DOHH2 (cell line): ENCODE measurements at regions not wholly inside any gene's neighbourhood (a gene's known extent, or its start where the extent isn't known, plus 50 kb on each side); places are given as distances from the start of the nearest gene placed in this dataset.

Experiments used
- H3F3A ChIP-seq: fragments of 200-600 bp; sonication (generic), shearing (Covaris generic); 2 replicates; pipeline ENCODE4 v1.6.0; 2016; ENCODE audit warnings: antibody characterized with exemption, mild to moderate bottlenecking; ENCODE audit not compliant: control insufficient read depth, insufficient read depth
- H3K27ac ChIP-seq: fragments of 200-600 bp; sonication (generic); 2 replicates; pipeline ENCODE4 v1.5.1; 2014; ENCODE audit warnings: low read depth, mild to moderate bottlenecking, low read length, moderate library complexity
- H3K27me3 ChIP-seq: fragments of 200-600 bp; sonication (generic); 2 replicates; pipeline ENCODE4 v1.6.1; 2014; ENCODE audit warnings: mild to moderate bottlenecking, low read length, mixed read lengths; ENCODE audit not compliant: control insufficient read depth
- H3K36me3 ChIP-seq: fragments of 200-600 bp; sonication (generic); 2 replicates; pipeline ENCODE4 v1.6.1; 2014; ENCODE audit warnings: mild to moderate bottlenecking, low read length, moderate library complexity, mixed read lengths; ENCODE audit not compliant: control insufficient read depth
- H3K4me1 ChIP-seq: fragments of 200-600 bp; sonication (generic); 2 replicates; pipeline ENCODE4 v1.6.1; 2014; ENCODE audit warnings: mild to moderate bottlenecking, low read length, mixed read lengths; ENCODE audit not compliant: control insufficient read depth
- H3K4me2 ChIP-seq: fragments of 200-600 bp; sonication (generic); 2 replicates; pipeline ENCODE4 v1.6.0; 2014; ENCODE audit warnings: mild to moderate bottlenecking, low read length, moderate library complexity
- H3K4me3 ChIP-seq: fragments of 200-600 bp; sonication (generic); 2 replicates; pipeline ENCODE4 v1.5.1; 2014; ENCODE audit warnings: mild to moderate bottlenecking, low read length, mixed read lengths
- H3K79me2 ChIP-seq: fragments of 200-600 bp; sonication (generic); 2 replicates; pipeline ENCODE4 v1.6.1; 2014; ENCODE audit warnings: mild to moderate bottlenecking, low read length, mixed read lengths; ENCODE audit not compliant: control insufficient read depth
- H3K9me2 ChIP-seq: fragments of 200-600 bp; sonication (generic); replicated peaks from 2 replicates; pipeline ENCODE4 v1.6.1; 2014; ENCODE audit warnings: mild to moderate bottlenecking, low read length, mixed read lengths; ENCODE audit not compliant: control insufficient read depth
- H3K9me3 ChIP-seq: fragments of 200-600 bp; sonication (generic); 2 replicates; pipeline ENCODE4 v1.6.1; 2014; ENCODE audit warnings: antibody characterized with exemption, low read length, mixed read lengths; ENCODE audit not compliant: control insufficient read depth, insufficient read depth
- H4K20me1 ChIP-seq: fragments of 200-600 bp; sonication (generic); 2 replicates; pipeline ENCODE4 v1.6.0; 2014; ENCODE audit warnings: low read depth, mild to moderate bottlenecking, antibody characterized with exemption, low read length, moderate library complexity; ENCODE audit not compliant: control insufficient read depth, insufficient read depth
- CTCF ChIP-seq: fragments of 200-600 bp; sonication (generic); IDR thresholded peaks from one replicate; pipeline ENCODE4 v1.5.1; 2014; ENCODE audit warnings: antibody characterized with exemption, mild to moderate bottlenecking, low read depth, low read length; ENCODE audit not compliant: poor library complexity, severe bottlenecking
- EZH2phosphoT487 ChIP-seq: fragments of 200-600 bp; sonication (generic); IDR thresholded peaks from 2 replicates; pipeline ENCODE4 v1.6.1; 2017; ENCODE audit warnings: borderline replicate concordance, mild to moderate bottlenecking, antibody characterized with exemption, low read length, moderate library complexity, mixed read lengths

GRCh38 chr5:90095292-90096060, 314.1 kb downstream of the CETN3 start:
- Histone ChIP-seq H3K36me3 (no peaks in the 10 kb centered on the region), H3K79me2 (no peaks in the 10 kb centered on the region), H4K20me1 (no peaks in the 10 kb centered on the region), H3K4me1 (no peaks in the 10 kb centered on the region), H3K9me3 (no peaks in the 10 kb centered on the region), H3K27me3 (no peaks in the 10 kb centered on the region), H3K4me2 (no peak overlapping the region), H3F3A (no peaks in the 10 kb centered on the region), H3K9me2 (no peaks in the 10 kb centered on the region), H3K27ac (no peak overlapping the region), H3K4me3 (no peak overlapping the region)
- TF ChIP-seq EZH2phosphoT487: no peak
- no peak for TF ChIP-seq CTCF

- Histone ChIP-seq H3K4me2 (no peak overlapping the region), H3K27me3 (no peaks in the 10 kb centered on the region), H3K4me1 (no peaks in the 10 kb centered on the region), H3K79me2 (no peaks in the 10 kb centered on the region), H3K4me3 (no peak overlapping the region), H3K9me3 (no peaks in the 10 kb centered on the region), H3F3A (no peaks in the 10 kb centered on the region), H4K20me1 (no peaks in the 10 kb centered on the region), H3K9me2 (no peaks in the 10 kb centered on the region), H3K36me3 (no peaks in the 10 kb centered on the region), H3K27ac (no peak overlapping the region)
- TF ChIP-seq EZH2phosphoT487: no peak
- no peak for TF ChIP-seq CTCF
These were observed 315.6 kb downstream of the CETN3 start for GRCh38 chr5:90093751-90094485.

- no peak overlapping the region for H3K4me3 ChIP-seq
- no peak overlapping the region for H3K27ac ChIP-seq
- no peaks in the 10 kb centered on the region for H3K27me3 ChIP-seq
- H3K36me3 ChIP-seq: no peaks in the 10 kb centered on the region
- H3K4me2 ChIP-seq: no peak overlapping the region
- no peaks in the 10 kb centered on the region for H3K9me3 ChIP-seq
- no peaks in the 10 kb centered on the region for H3K79me2 ChIP-seq
- no peaks in the 10 kb centered on the region for H3K4me1 ChIP-seq
- no peaks in the 10 kb centered on the region for H3K9me2 ChIP-seq
- no peak for TF ChIP-seq EZH2phosphoT487
- TF ChIP-seq CTCF: no peak
- H4K20me1 ChIP-seq: no peaks in the 10 kb centered on the region
- H3F3A ChIP-seq: no peaks in the 10 kb centered on the region
These were observed 316.8 kb downstream of the CETN3 start for GRCh38 chr5:90092734-90093133.
